Tibial nerve (tissue), 3 donors: ENCODE measurements at regions not wholly inside any gene's neighbourhood (a gene's known extent, or its start where the extent isn't known, plus 50 kb on each side); places are given as distances from the start of the nearest gene placed in this dataset.

ENCODE experiments used
- POLR2A ChIP-seq, 2 donors: fragments of 450-650 bp; IDR thresholded peaks; one replicate each; pipeline ENCODE4 v1.6.1; 2017; ENCODE audit warnings: antibody characterized with exemption in 2 of 2, mild to moderate bottlenecking in 2 of 2, moderate library complexity in 2 of 2
- TF ChIP-seq, protein P1 (sequence below), 5 experiments: fragments of 200-600 bp in 3 of 5; fragments of 450-650 bp in 2 of 5; sonication (generic) in 3 of 5; IDR thresholded peaks; one replicate each; pipeline ENCODE4 v1.5.1; 2016 to 2019; ENCODE audit warnings: antibody characterized with exemption in 5 of 5, mild to moderate bottlenecking in 3 of 5, moderate library complexity in 2 of 5

DNA sequence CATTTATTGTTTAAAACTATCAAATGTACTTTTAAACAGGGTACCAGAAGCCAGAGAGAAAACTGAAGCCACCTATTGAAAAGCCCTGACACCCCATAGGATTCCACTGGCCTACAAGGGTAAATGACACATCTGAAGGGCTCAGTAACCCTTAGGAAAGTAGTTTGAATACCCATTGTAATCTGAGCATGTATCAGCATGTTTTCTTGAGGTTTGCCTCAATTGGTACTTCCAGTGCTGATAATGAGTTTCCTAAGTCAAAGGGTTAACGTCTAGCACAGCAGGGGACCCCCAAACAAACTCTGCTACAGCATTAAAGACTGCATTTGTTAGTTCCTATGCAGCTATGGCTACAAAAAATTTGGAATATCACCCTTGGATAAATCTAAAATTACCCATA is 657.1 kb downstream of the NR2F1-AS1 start:
- TF ChIP-seq, protein P1, sequence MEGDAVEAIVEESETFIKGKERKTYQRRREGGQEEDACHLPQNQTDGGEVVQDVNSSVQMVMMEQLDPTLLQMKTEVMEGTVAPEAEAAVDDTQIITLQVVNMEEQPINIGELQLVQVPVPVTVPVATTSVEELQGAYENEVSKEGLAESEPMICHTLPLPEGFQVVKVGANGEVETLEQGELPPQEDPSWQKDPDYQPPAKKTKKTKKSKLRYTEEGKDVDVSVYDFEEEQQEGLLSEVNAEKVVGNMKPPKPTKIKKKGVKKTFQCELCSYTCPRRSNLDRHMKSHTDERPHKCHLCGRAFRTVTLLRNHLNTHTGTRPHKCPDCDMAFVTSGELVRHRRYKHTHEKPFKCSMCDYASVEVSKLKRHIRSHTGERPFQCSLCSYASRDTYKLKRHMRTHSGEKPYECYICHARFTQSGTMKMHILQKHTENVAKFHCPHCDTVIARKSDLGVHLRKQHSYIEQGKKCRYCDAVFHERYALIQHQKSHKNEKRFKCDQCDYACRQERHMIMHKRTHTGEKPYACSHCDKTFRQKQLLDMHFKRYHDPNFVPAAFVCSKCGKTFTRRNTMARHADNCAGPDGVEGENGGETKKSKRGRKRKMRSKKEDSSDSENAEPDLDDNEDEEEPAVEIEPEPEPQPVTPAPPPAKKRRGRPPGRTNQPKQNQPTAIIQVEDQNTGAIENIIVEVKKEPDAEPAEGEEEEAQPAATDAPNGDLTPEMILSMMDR (IDR thresholded peaks at IDR 0.05), result no peak
- TF ChIP-seq POLR2A (IDR thresholded peaks at IDR 0.05), result no peak
